ENCODE measurements at regions not wholly inside any gene's neighbourhood (a gene's known extent, or its start where the extent isn't known, plus 50 kb on each side); places are given as distances from the start of the nearest gene placed in this dataset.

DNA sequence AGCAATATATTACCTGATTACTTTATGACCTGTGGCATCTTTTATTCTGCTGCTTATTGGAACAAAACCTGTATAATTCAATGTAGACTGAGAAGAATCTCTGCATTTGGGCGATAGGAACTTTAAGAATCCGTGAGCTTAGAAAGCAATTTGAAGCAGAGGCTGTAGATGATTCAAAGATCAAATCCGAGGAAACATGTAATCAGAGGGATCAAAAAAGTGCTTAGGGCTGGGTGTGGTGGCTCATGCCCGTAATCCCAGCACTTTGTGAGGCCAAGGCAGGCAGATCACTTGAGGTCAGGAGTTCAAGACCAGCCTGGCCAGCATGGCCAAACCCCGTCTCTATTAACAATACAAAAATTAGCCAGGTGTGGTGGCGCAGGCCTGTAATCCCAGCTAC, 198.4 kb downstream of the MTX2 start:
- Mint-ChIP-seq H3K4me1 (peaks cover 3% of the 10 kb centered on the region), H3K9me3 (no peaks in the 10 kb centered on the region), H3K27ac (no peak overlapping the region), H3K36me3 (ENCODE audit: low read depth) (no peaks in the 10 kb centered on the region), H3K4me3 (no peak overlapping the region), H3K27me3 (peaks cover 53% of the 10 kb centered on the region)
- no peak for DNase-seq
- intact Hi-C loops (cut with micrococcal nuclease) = no loop called here

DNA sequence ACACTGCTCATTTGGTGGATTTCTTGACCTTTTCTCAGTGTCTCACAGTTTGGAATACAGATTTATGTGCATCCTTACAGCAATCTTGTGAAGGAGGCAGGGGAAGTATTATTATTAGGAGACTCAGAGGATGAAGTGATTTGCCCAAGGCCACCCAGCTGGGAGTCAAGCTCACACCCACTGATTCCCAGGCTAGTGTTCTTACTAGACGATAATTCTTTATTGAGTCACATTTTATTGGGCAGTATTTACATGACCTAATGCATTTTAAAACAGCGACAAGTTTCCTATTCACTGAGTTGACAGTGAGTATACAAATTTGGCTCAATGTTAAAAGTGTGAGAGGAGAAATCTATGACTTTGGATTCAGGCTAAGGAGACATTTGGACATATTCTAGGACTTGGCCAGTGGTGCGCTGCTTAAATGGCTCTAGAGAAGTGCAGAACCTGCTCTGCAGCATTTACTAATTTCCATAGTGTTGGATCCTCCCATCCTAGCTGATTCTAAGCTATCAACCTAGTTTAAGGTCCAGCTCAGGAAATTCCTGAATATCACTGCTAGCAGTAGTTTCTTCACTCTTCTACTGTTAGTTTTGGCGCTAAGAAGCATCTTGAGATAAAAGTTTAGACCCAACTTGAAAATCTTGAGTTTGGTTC, 199.3 kb downstream of the MTX2 start:
- H3K27me3 Mint-ChIP-seq = peaks cover 49% of the 10 kb centered on the region
- no peaks in the 10 kb centered on the region for H3K9me3 Mint-ChIP-seq

DNA sequence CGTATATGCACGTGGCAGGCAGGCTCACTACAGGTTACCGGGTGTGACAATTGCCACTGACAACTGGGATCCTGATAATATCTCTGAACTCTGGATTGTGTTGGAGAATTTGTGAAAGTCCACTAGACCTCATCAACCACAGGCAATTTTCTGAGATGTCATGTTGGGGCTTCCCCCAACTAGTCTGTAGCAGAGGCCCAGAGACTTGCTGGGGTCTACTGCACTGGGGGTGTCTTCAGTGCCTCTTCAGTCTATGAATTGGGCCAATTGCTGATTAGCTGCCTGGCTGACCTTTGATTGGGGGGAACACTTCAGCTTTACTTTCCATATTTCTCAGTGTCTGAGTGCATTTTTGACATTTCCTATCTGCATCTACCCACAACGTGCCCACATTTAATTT, 201.5 kb downstream of the MTX2 start:
- no peak overlapping the region for H3K4me3 Mint-ChIP-seq
- H3K27ac Mint-ChIP-seq = no peak overlapping the region
- peaks cover 36% of the 10 kb centered on the region for H3K27me3 Mint-ChIP-seq
- no peak for DNase-seq
- H3K4me1 Mint-ChIP-seq = peaks cover 11% of the 10 kb centered on the region
- H3K36me3 Mint-ChIP-seq (ENCODE audit: low read depth) = no peaks in the 10 kb centered on the region
- no peaks in the 10 kb centered on the region for H3K9me3 Mint-ChIP-seq
- intact Hi-C loops (cut with micrococcal nuclease) = no loop called here

More for the DNA sequence above, 199.3 kb downstream of the MTX2 start:
- peaks cover 9% of the 10 kb centered on the region for H3K4me1 Mint-ChIP-seq
- H3K27ac Mint-ChIP-seq = no peak overlapping the region
- H3K4me3 Mint-ChIP-seq = no peak overlapping the region
- intact Hi-C loops (cut with micrococcal nuclease) = no loop called here
- no peak for DNase-seq
- no peaks in the 10 kb centered on the region for H3K36me3 Mint-ChIP-seq (ENCODE audit: low read depth)

DNA sequence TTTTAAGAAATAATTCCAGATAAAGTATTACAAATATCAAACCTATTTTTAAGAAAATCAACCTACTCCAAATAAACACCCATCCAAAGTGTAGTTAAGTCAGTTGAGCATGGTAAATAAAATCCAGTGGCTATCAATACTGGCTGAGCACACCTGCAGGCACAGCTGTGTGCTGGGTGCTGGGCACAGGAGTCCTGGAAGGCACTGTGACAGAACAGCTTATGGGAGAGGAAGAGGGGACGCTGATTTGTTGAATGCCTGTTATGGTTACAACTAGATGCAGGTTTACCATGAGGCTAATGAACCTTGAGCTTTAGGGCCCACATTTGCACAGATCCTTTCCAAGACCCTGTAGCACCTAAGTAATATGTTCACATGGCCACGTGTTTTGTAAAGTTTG, 202.7 kb downstream of the MTX2 start:
- peaks cover 26% of the 10 kb centered on the region for H3K27me3 Mint-ChIP-seq
- no peak for DNase-seq
- no peaks in the 10 kb centered on the region for H3K9me3 Mint-ChIP-seq
- intact Hi-C loops (cut with micrococcal nuclease) = no loop called here
- H3K36me3 Mint-ChIP-seq (ENCODE audit: low read depth) = no peaks in the 10 kb centered on the region
- H3K4me3 Mint-ChIP-seq = no peak overlapping the region
- H3K4me1 Mint-ChIP-seq = peaks cover 11% of the 10 kb centered on the region
- H3K27ac Mint-ChIP-seq = no peak overlapping the region

DNA sequence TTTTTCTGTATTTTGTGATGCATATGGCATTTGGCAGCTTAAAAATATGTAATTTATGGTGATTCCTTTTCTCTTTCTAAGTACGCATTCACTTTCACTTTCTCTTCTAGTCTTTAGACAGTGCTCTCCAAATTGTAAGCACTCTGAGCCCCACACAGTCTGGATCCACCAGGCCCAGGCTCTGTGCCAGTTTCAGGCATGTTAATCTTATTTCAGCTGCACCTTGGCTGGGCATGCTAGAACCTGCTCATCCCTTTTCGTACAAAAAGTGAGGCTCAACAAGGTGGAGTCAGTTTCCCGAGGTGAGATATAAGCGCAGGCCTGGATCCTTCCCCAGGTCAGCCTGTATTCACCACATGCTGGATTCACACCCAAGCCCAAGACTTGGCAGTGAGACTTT, 203.9 kb downstream of the MTX2 start:
- Mint-ChIP-seq H3K4me1 (peaks cover 11% of the 10 kb centered on the region), H3K36me3 (ENCODE audit: low read depth) (no peaks in the 10 kb centered on the region), H3K27ac (no peak overlapping the region), H3K9me3 (no peaks in the 10 kb centered on the region), H3K4me3 (peak overlapping the region; percentile 59), H3K27me3 (peaks cover 23% of the 10 kb centered on the region)
- intact Hi-C loops (cut with micrococcal nuclease) = no loop called here
- DNase-seq = peak; percentile 70

DNA sequence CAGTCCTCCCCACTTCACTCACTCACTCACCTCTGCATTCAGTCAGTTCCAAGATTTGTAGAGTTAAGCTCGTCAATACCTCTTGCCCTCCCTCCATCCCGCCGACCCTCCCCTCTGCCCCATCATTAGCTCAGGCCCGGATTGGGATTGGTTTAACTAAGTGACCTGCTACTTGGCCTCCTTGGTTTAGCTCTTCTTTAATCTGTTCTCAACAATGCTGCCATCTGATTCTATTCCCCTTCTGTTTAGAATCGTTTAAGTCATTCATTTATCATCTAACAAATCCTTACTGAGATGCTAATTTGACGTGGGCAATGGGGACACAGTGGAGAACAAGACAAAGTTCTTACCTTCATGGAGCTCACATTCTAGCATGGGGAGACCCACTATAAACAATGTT, 204.6 kb downstream of the MTX2 start:
- H3K27me3 Mint-ChIP-seq = peaks cover 20% of the 10 kb centered on the region
- H3K27ac Mint-ChIP-seq = no peak overlapping the region
- H3K4me1 Mint-ChIP-seq = peaks cover 11% of the 10 kb centered on the region
- DNase-seq = no peak
- H3K9me3 Mint-ChIP-seq = no peaks in the 10 kb centered on the region
- intact Hi-C loops (cut with micrococcal nuclease) = no loop called here
- H3K36me3 Mint-ChIP-seq (ENCODE audit: low read depth) = no peaks in the 10 kb centered on the region
- no peak overlapping the region for H3K4me3 Mint-ChIP-seq

DNA sequence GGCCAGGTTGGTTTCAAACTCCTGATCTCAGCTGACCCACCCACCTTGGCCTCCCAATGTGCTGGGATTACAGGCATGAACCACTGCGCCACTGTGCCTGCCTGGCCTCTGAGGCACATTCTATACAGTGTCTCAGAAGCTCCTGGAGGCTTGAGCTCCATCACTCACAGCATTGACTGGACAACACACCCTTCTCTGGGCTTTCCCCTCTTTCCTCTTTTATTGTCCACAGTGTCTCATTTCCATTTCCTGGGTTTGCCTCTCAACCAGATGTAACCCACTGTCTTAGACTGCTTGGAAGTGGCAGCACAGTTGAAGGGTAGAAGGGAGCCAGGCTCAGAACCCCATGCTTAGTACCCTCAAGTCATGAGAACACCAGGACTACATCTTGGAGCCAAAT, 208.1 kb downstream of the MTX2 start:
- no peaks in the 10 kb centered on the region for H3K36me3 Mint-ChIP-seq (ENCODE audit: low read depth)
- intact Hi-C loops (cut with micrococcal nuclease) = no loop called here
- no peaks in the 10 kb centered on the region for H3K9me3 Mint-ChIP-seq
- peaks cover 11% of the 10 kb centered on the region for H3K4me1 Mint-ChIP-seq
- H3K27me3 Mint-ChIP-seq = peaks cover 17% of the 10 kb centered on the region
- no peak overlapping the region for H3K27ac Mint-ChIP-seq
- no peak for DNase-seq
- no peak overlapping the region for H3K4me3 Mint-ChIP-seq

DNA sequence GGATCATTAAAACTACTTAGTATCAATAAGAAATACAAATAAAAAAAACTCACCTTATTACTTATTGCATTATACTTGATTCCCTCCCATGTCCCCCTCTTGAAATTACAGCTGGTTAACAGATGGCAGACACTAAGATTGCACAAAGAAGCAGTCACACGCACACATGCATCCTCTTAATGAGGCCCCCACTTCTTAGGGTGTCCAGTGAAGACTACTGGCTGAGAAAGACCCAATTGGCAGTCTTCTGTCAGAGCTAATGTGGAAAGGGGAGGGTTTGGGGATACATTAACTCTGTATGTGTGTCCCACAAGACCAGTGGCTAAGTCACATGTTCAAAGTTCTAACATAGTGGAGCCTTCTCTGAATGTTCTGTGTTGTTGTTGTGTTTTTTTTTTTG, 210.7 kb downstream of the MTX2 start:
- H3K27ac Mint-ChIP-seq = no peak overlapping the region
- intact Hi-C loops (cut with micrococcal nuclease) = no loop called here

DNA sequence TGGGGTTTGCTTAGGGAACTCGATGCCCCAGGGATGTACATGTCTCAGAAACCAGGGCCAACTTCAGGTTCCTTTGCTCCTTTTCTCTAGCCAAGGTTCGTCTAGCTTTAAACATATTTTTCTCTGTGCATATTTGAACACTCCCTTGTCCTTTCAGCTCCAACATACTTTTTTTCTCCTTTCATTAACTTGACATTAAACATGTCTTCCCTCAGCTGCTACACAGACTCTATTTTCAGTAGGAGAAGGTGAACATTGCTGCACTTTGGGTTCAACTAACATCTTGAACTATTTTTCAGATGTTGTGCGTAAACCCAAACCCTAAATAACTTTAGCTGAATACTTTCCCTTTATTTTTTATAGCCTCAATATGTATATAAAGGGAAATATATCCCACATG, 212.9 kb downstream of the MTX2 start:
- Mint-ChIP-seq H3K4me1 (no peaks in the 10 kb centered on the region), H3K4me3 (no peak overlapping the region), H3K36me3 (ENCODE audit: low read depth) (no peaks in the 10 kb centered on the region), H3K9me3 (no peaks in the 10 kb centered on the region), H3K27me3 (peaks cover 29% of the 10 kb centered on the region), H3K27ac (no peak overlapping the region)
- no peak for DNase-seq
- intact Hi-C loops (cut with micrococcal nuclease) = no loop called here

More for the DNA sequence above, 210.7 kb downstream of the MTX2 start:
- no peak overlapping the region for H3K4me3 Mint-ChIP-seq
- H3K27me3 Mint-ChIP-seq = peaks cover 19% of the 10 kb centered on the region
- no peak for DNase-seq
- H3K9me3 Mint-ChIP-seq = no peaks in the 10 kb centered on the region
- no peaks in the 10 kb centered on the region for H3K36me3 Mint-ChIP-seq (ENCODE audit: low read depth)
- no peaks in the 10 kb centered on the region for H3K4me1 Mint-ChIP-seq

DNA sequence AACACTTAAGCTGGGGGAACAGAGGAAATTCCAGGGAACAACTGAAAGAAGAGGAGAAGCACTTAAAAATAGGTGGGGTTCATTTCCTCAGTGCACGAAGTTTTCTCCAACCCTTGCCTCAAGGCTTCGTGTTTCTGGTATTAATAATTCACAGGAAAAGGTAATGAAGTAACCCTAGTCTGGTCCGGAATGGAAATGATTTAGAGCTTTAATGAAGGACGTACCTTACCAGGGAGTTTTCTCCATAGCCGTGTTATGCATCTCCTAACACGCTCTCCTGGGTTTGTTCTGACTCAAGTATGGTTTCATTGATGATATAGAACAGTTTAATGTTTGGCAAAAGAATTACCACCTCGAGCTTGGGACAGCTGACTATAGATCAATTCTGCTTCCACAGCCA, 214.2 kb downstream of the MTX2 start:
- DNase-seq = no peak
- H3K27ac Mint-ChIP-seq = no peak overlapping the region
- no peak overlapping the region for H3K4me3 Mint-ChIP-seq
- intact Hi-C loops (cut with micrococcal nuclease) = no loop called here
- no peaks in the 10 kb centered on the region for H3K9me3 Mint-ChIP-seq
- H3K36me3 Mint-ChIP-seq (ENCODE audit: low read depth) = no peaks in the 10 kb centered on the region
- H3K4me1 Mint-ChIP-seq = no peaks in the 10 kb centered on the region
- peaks cover 36% of the 10 kb centered on the region for H3K27me3 Mint-ChIP-seq

DNA sequence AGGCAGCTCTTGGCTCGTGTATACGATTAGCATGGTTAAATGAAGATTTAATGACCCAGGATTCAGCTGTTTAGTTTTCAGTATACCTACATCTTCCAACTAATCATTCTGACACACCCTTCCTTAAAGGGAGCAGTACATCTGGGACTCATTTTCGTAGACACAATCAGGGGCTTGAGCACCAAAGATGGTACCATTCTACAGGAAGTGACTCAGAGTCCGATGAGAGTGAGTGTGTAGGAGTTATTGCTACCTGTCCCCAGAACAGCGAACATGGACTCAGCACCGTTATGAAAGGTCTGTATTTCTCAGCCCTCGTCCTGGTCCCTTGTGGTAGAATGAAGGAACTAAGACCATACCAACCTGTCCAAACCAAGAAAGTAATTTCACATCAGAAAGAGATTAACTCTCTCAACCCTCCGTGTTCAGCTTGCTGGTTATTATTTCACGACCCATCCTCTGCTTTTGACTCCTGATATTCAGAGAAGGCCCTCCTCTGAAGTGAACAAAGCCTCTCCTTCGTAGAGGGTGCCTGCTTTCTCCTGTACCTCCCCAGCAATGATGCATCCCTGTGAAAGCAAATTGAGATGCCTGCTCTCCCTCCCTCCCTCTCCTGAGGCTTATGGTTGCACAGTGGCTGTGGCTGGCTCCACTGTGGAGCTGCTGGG, 214.8 kb downstream of the MTX2 start:
- intact Hi-C loops (cut with micrococcal nuclease) = no loop called here
- H3K36me3 Mint-ChIP-seq (ENCODE audit: low read depth) = no peaks in the 10 kb centered on the region
- H3K4me1 Mint-ChIP-seq = no peaks in the 10 kb centered on the region
- no peak overlapping the region for H3K27ac Mint-ChIP-seq
- H3K4me3 Mint-ChIP-seq = no peak overlapping the region
- H3K9me3 Mint-ChIP-seq = no peaks in the 10 kb centered on the region
- H3K27me3 Mint-ChIP-seq = peaks cover 40% of the 10 kb centered on the region
- DNase-seq = no peak

DNA sequence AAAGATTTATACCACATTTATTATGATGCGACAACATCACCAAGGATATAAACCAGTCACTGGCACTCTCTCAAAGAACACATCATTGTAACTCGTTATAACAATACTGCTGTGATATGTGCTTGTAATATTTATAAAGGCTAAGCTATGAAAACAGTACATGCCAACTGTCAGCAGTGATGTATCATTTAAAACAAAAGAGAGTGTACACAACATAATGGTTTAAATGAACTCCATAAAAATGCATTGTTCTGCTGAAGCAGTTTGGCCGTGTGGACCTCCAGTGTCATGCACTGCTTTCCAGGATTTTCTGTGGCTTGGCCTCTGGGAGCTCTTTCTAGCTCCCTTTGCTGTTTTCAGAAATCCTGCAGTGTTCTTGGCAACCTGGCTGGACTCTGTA, 215.6 kb downstream of the MTX2 start:
- H3K27ac Mint-ChIP-seq = no peak overlapping the region
- H3K27me3 Mint-ChIP-seq = peaks cover 40% of the 10 kb centered on the region
- DNase-seq = no peak
- H3K4me3 Mint-ChIP-seq = no peak overlapping the region
- no peaks in the 10 kb centered on the region for H3K4me1 Mint-ChIP-seq
- H3K9me3 Mint-ChIP-seq = no peaks in the 10 kb centered on the region
- intact Hi-C loops (cut with micrococcal nuclease) = no loop called here
- H3K36me3 Mint-ChIP-seq (ENCODE audit: low read depth) = no peaks in the 10 kb centered on the region

DNA sequence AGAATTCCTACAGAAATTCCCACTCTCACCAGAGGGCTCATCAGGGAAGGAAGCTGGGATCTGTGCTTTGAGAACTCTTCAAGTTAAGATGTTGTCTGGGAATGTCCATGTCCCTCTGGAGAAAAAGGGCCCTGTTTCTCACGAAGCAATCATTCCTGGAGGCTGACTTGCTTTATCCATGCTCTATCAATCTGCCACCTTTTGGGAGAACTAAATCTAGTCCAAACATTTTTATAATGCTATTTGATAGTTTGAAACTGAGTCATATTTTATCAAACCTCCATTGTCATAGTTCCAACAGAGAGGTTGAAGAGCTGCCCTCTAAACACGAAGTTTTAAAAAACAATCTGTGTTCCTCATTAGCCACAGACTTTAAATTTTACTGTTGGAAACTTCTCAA, 219.2 kb downstream of the MTX2 start:
- Mint-ChIP-seq H3K4me1 (peaks cover 10% of the 10 kb centered on the region), H3K27ac (no peak overlapping the region), H3K36me3 (ENCODE audit: low read depth) (no peaks in the 10 kb centered on the region), H3K4me3 (no peak overlapping the region), H3K27me3 (peaks cover 38% of the 10 kb centered on the region), H3K9me3 (no peaks in the 10 kb centered on the region)
- no peak for DNase-seq
- intact Hi-C loops (cut with micrococcal nuclease) = no loop called here

DNA sequence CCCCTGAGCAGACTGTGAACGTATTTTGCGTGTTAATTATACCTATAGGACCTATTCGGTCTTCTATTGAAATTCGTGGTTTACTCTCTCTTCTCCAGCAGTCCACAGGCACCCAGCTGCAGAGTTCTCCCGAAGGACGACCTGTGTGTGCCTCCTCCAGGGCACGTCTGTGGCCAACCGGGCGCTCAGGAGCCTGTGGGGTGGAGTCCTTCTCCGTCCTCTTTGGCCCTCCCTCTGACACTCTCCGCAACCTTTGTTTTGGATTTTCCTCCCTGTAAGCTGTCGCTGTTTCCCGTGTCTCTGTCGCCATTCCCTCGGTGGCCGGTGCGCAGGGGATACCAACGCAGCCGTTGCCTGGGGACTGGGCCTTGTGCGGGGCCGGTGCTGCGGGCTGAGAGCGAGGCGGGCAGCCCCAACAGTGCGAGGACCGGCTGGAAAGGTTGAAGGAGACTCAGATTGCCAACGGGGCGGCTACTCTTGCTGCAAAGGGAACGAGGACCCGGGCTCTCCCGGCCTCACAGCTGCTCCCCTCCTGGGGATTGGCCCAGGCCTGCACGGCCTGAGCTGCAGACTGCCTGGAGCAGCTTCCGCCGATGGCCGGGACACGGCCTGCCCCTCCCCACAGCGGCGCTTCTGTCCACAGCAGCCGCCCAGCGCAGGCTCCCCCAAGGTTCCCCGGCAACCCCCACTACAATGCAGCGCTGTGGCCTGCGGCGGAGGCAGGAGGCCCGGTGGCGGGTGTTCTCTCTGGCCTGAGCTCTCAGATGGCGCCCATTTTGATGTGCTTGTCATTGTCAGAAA, 221.0 kb downstream of the MTX2 start:
- DNase-seq = no peak
- Mint-ChIP-seq H3K4me1 (peaks cover 10% of the 10 kb centered on the region), H3K27ac (no peak overlapping the region), H3K27me3 (peaks cover 46% of the 10 kb centered on the region), H3K9me3 (no peaks in the 10 kb centered on the region), H3K36me3 (ENCODE audit: low read depth) (no peaks in the 10 kb centered on the region), H3K4me3 (no peak overlapping the region)
- intact Hi-C loops (cut with micrococcal nuclease) = no loop called here

Measured in activated CD4-positive, alpha-beta T cell treated with anti-CD3 and anti-CD28 coated beads, Interleukin-2, amount 10 ng/mL, durations not matched to agents 24 days and 14 days (primary cell).